PFSK-1 (cell line): ENCODE measurements at regions not wholly inside any gene's neighbourhood (a gene's known extent, or its start where the extent isn't known, plus 50 kb on each side); places are given as distances from the start of the nearest gene placed in this dataset.

ENCODE experiments used
- FOXP2 ChIP-seq: optimal IDR thresholded peaks from 2 replicates; pipeline ENCODE3; 2011; ENCODE audit warnings: borderline replicate concordance, control low read depth, inconsistent platforms; ENCODE audit not compliant: insufficient read depth; ENCODE audit errors: extremely low read length, extremely low read depth
- POLR2AphosphoS5 ChIP-seq: IDR thresholded peaks from 2 replicates; pipeline ENCODE4 v1.6.1; 2012; ENCODE audit warnings: low read depth, mild to moderate bottlenecking, control low read depth, low read length, moderate library complexity
- REST ChIP-seq, 2 experiments: IDR thresholded peaks; 2 replicates each; pipeline versions ENCODE4 v1.6.1 to v1.8.0; 2011 to 2012; ENCODE audit warnings: low read depth in 2 of 2, low read length in 2 of 2, control low read depth in 1 of 2, inconsistent platforms in 1 of 2, mild to moderate bottlenecking in 1 of 2, moderate library complexity in 1 of 2; ENCODE audit not compliant: insufficient read depth in 1 of 2
- SIN3A ChIP-seq: IDR thresholded peaks from 2 replicates; pipeline ENCODE4 v1.6.1; 2012; ENCODE audit warnings: mild to moderate bottlenecking, low read length, moderate library complexity, borderline replicate concordance; ENCODE audit not compliant: insufficient read depth
- TAF1 ChIP-seq: IDR thresholded peaks from 2 replicates; pipeline ENCODE4 v1.6.1; 2012; ENCODE audit warnings: low read length, control low read depth, borderline replicate concordance; ENCODE audit not compliant: insufficient read depth

- no peak for TF ChIP-seq FOXP2
- TF ChIP-seq TAF1 = no peak
- no peak for TF ChIP-seq SIN3A
- no peak for TF ChIP-seq REST (IDR thresholded peaks at IDR 0.05; ENCODE audit: insufficient read depth in 1 of 2, low read depth in 2 of 2, low read length in 2 of 2)
- no peak for TF ChIP-seq POLR2AphosphoS5
Observed at GRCh38 chr3:148217317-148217716, 480.4 kb upstream of the AGTR1 start.

GRCh38 chr3:148218222-148218621 is 479.5 kb upstream of the AGTR1 start:
- no peak for TF ChIP-seq TAF1
- TF ChIP-seq FOXP2 = no peak
- no peak for TF ChIP-seq REST (IDR thresholded peaks at IDR 0.05; ENCODE audit: insufficient read depth in 1 of 2, low read depth in 2 of 2, low read length in 2 of 2)
- TF ChIP-seq POLR2AphosphoS5 = no peak
- no peak for TF ChIP-seq SIN3A

GRCh38 chr3:148219999-148220398 is 477.7 kb upstream of the AGTR1 start:
- no peak for TF ChIP-seq TAF1

- TF ChIP-seq REST (IDR thresholded peaks at IDR 0.05; ENCODE audit: insufficient read depth in 1 of 2, low read depth in 2 of 2, low read length in 2 of 2) = no peak
- no peak for TF ChIP-seq POLR2AphosphoS5
- TF ChIP-seq FOXP2 = no peak
- TF ChIP-seq TAF1 = no peak
- no peak for TF ChIP-seq SIN3A
Observed at GRCh38 chr3:148221303-148221702, 476.4 kb upstream of the AGTR1 start.

GRCh38 chr3:148223266-148223665 is 474.4 kb upstream of the AGTR1 start:
- TF ChIP-seq SIN3A (no peak), REST (IDR thresholded peaks at IDR 0.05; ENCODE audit: insufficient read depth in 1 of 2, low read depth in 2 of 2, low read length in 2 of 2) (no peak), FOXP2 (no peak), TAF1 (no peak), POLR2AphosphoS5 (no peak)
